DND-41 (cell line): ENCODE measurements at regions not wholly inside any gene's neighbourhood (a gene's known extent, or its start where the extent isn't known, plus 50 kb on each side); places are given as distances from the start of the nearest gene placed in this dataset.

Experiments
- ATAC-seq: fragments of 200-7000 bp; cut with Tn5 transposase; 3 replicates; pipeline ENCODE4 v1.9.1; 2021; ENCODE audit warnings: low read depth; ENCODE audit not compliant: insufficient read depth
- DNase-seq: peaks from one replicate; pipeline ENCODE4 v3.0.0-alpha.2; 2020
- H2AFZ ChIP-seq: 2 replicates; pipeline ENCODE4 v1.6.0; 2012; ENCODE audit warnings: low read depth, low read length
- H3K27ac ChIP-seq: 2 replicates; pipeline ENCODE4 v1.5.1; 2012; ENCODE audit warnings: low read length, inconsistent platforms
- H3K27me3 ChIP-seq: fragments of 200-600 bp; sonication (generic); 2 replicates; pipeline ENCODE4 v1.6.0; 2012; ENCODE audit warnings: low read length, mild to moderate bottlenecking, inconsistent platforms; ENCODE audit not compliant: insufficient read depth, poor library complexity
- H3K36me3 ChIP-seq: 2 replicates; pipeline ENCODE4 v1.5.1; 2012; ENCODE audit warnings: low read length, inconsistent platforms; ENCODE audit not compliant: insufficient read depth
- H3K4me1 ChIP-seq: 2 replicates; pipeline ENCODE4 v1.5.1; 2012; ENCODE audit warnings: mild to moderate bottlenecking, low read length; ENCODE audit not compliant: insufficient read depth
- H3K4me2 ChIP-seq: 2 replicates; pipeline ENCODE4 v1.6.0; 2012; ENCODE audit warnings: mild to moderate bottlenecking, moderate library complexity, low read length, inconsistent platforms; ENCODE audit not compliant: insufficient read depth
- H3K4me3 ChIP-seq, 2 experiments: fragments of 200-600 bp in 1 of 2; shearing (Covaris generic) in 1 of 2; 2 replicates each; pipeline ENCODE4 v1.5.1; 2012 to 2016; ENCODE audit warnings: inconsistent platforms in 2 of 2, low read length in 2 of 2, mild to moderate bottlenecking in 2 of 2, low read depth in 1 of 2, moderate library complexity in 1 of 2
- H3K79me2 ChIP-seq: 2 replicates; pipeline ENCODE4 v1.6.0; 2012; ENCODE audit warnings: low read length, inconsistent platforms; ENCODE audit not compliant: insufficient read depth
- H3K9ac ChIP-seq: 2 replicates; pipeline ENCODE4 v1.6.0; 2012; ENCODE audit warnings: low read depth, mild to moderate bottlenecking, inconsistent platforms, low read length, moderate library complexity
- H3K9me3 ChIP-seq: 2 replicates; pipeline ENCODE4 v1.5.1; 2012; ENCODE audit warnings: low read length, moderate library complexity, mild to moderate bottlenecking, inconsistent platforms; ENCODE audit not compliant: insufficient read depth, severe bottlenecking
- H4K20me1 ChIP-seq: 2 replicates; pipeline ENCODE4 v1.6.0; 2012; ENCODE audit warnings: low read length; ENCODE audit not compliant: insufficient read depth
- CTCF ChIP-seq: IDR thresholded peaks from 2 replicates; pipeline ENCODE4 v1.5.1; 2012; ENCODE audit warnings: borderline replicate concordance, low read length, moderate library complexity, mild to moderate bottlenecking; ENCODE audit not compliant: poor library complexity, severe bottlenecking; ENCODE audit errors: extremely low read depth
- EZH2 ChIP-seq: IDR thresholded peaks from 3 replicates; pipeline ENCODE4 v1.6.1; 2012; ENCODE audit warnings: borderline replicate concordance, low read depth, mild to moderate bottlenecking, moderate library complexity, low read length, inconsistent platforms; ENCODE audit not compliant: severe bottlenecking

- H3K4me3 ChIP-seq = no peak overlapping the region
- H3K9ac ChIP-seq = no peak overlapping the region
- H3K9me3 ChIP-seq = no peaks in the 10 kb centered on the region
- TF ChIP-seq CTCF (no peak), EZH2 (no peak)
- no peak overlapping the region for H3K27ac ChIP-seq
- H4K20me1 ChIP-seq = no peaks in the 10 kb centered on the region
- no peaks in the 10 kb centered on the region for H3K36me3 ChIP-seq
- no peaks in the 10 kb centered on the region for H3K27me3 ChIP-seq
- ATAC-seq (no peak), DNase-seq (no peak)
- no peaks in the 10 kb centered on the region for H3K4me1 ChIP-seq
- no peaks in the 10 kb centered on the region for H3K79me2 ChIP-seq
- no peak overlapping the region for H3K4me2 ChIP-seq
- no peak overlapping the region for H2AFZ ChIP-seq
These were observed 977.0 kb downstream of the FSTL5 start for GRCh38 chr4:161186750-161187149.

GRCh38 chr4:161186012-161186411 lies 977.8 kb downstream of the FSTL5 start:
- TF ChIP-seq EZH2 (no peak), CTCF (no peak)
- ATAC-seq (no peak), DNase-seq (no peak)
- no peak overlapping the region for H3K4me2 ChIP-seq
- H3K9ac ChIP-seq = no peak overlapping the region
- H3K9me3 ChIP-seq = no peaks in the 10 kb centered on the region
- no peaks in the 10 kb centered on the region for H4K20me1 ChIP-seq
- no peak overlapping the region for H3K4me3 ChIP-seq
- no peak overlapping the region for H2AFZ ChIP-seq
- H3K79me2 ChIP-seq = no peaks in the 10 kb centered on the region
- no peaks in the 10 kb centered on the region for H3K4me1 ChIP-seq
- H3K27me3 ChIP-seq = no peaks in the 10 kb centered on the region
- no peak overlapping the region for H3K27ac ChIP-seq
- no peaks in the 10 kb centered on the region for H3K36me3 ChIP-seq

- H2AFZ ChIP-seq = no peak overlapping the region
- no peak overlapping the region for H3K4me2 ChIP-seq
- no peaks in the 10 kb centered on the region for H3K27me3 ChIP-seq
- H3K36me3 ChIP-seq = no peaks in the 10 kb centered on the region
- no peaks in the 10 kb centered on the region for H3K9me3 ChIP-seq
- no peak overlapping the region for H3K9ac ChIP-seq
- no peak overlapping the region for H3K27ac ChIP-seq
- no peaks in the 10 kb centered on the region for H4K20me1 ChIP-seq
- ATAC-seq (no peak), DNase-seq (no peak)
- H3K4me1 ChIP-seq = no peaks in the 10 kb centered on the region
- no peak overlapping the region for H3K4me3 ChIP-seq
- no peak for TF ChIP-seq CTCF
- no peaks in the 10 kb centered on the region for H3K79me2 ChIP-seq
These were observed 980.1 kb downstream of the FSTL5 start for GRCh38 chr4:161183729-161184128.

GRCh38 chr4:161182913-161183312 lies 980.9 kb downstream of the FSTL5 start:
- no peak overlapping the region for H3K4me3 ChIP-seq
- no peaks in the 10 kb centered on the region for H3K27me3 ChIP-seq
- H3K79me2 ChIP-seq = no peaks in the 10 kb centered on the region
- no peak overlapping the region for H3K4me2 ChIP-seq
- no peaks in the 10 kb centered on the region for H4K20me1 ChIP-seq
- no peak overlapping the region for H3K27ac ChIP-seq
- H3K9ac ChIP-seq = no peak overlapping the region
- no peaks in the 10 kb centered on the region for H3K4me1 ChIP-seq
- no peak for TF ChIP-seq EZH2
- no peak for TF ChIP-seq CTCF
- no peak for DNase-seq
- H2AFZ ChIP-seq = no peak overlapping the region
- H3K9me3 ChIP-seq = no peaks in the 10 kb centered on the region
- ATAC-seq = no peak
- no peaks in the 10 kb centered on the region for H3K36me3 ChIP-seq
